Activated naive CD4-positive, alpha-beta T cell treated with anti-CD3 and anti-CD28 coated beads for 36 hours (primary cell): ENCODE measurements at regions not wholly inside any gene's neighbourhood (a gene's known extent, or its start where the extent isn't known, plus 50 kb on each side); places are given as distances from the start of the nearest gene placed in this dataset.

Source experiments
- CTCF ChIA-PET: fragments of 350-600 bp; sonication (Branson Sonifier 250); formaldehyde crosslinking; loops from one replicate; lab custom pipeline; 2021; ENCODE audit warnings: antibody characterized with exemption; lab: Charles Lee
- DNase-seq: peaks from one replicate; pipeline ENCODE4 v3.0.0-alpha.2; 2020
- H3K27ac Mint-ChIP-seq: one replicate; pipeline ENCODE4 v1.8.0; 2021; ENCODE audit warnings: mild to moderate bottlenecking, mixed read lengths
- H3K27me3 Mint-ChIP-seq: one replicate; pipeline ENCODE4 v1.8.0; 2021; ENCODE audit warnings: low read depth, mixed read lengths
- H3K36me3 Mint-ChIP-seq: one replicate; pipeline ENCODE4 v1.8.0; 2021; ENCODE audit warnings: low read depth, mixed read lengths
- H3K4me1 Mint-ChIP-seq: one replicate; pipeline ENCODE4 v1.8.0; 2021; ENCODE audit warnings: low read depth, mixed read lengths
- H3K4me3 Mint-ChIP-seq: one replicate; pipeline ENCODE4 v1.8.0; 2021; ENCODE audit warnings: mild to moderate bottlenecking, moderate library complexity, mixed read lengths
- H3K9me3 Mint-ChIP-seq: one replicate; pipeline ENCODE4 v1.8.0; 2021; ENCODE audit warnings: mixed read lengths
- intact Hi-C: fragments of 100-400 bp; cut with micrococcal nuclease; formaldehyde crosslinking; loops from one replicate; pipeline ENCODE4 v1.15.1; 2023

- H3K27me3 Mint-ChIP-seq: no peaks in the 10 kb centered on the region
- no peak overlapping the region for H3K27ac Mint-ChIP-seq
Measured at GRCh38 chr3:181066143-181067087, 76.9 kb upstream of the DNAJC19 start.

GRCh38 chr3:181056136-181056732, 66.7 kb upstream of the DNAJC19 start:
- CTCF ChIA-PET: no interaction called here
- intact Hi-C loops: no loop called here
- H3K9me3 Mint-ChIP-seq: no peaks in the 10 kb centered on the region
- no peak overlapping the region for H3K4me3 Mint-ChIP-seq
- no peak overlapping the region for H3K27ac Mint-ChIP-seq
- H3K36me3 Mint-ChIP-seq: no peaks in the 10 kb centered on the region
- H3K27me3 Mint-ChIP-seq: peaks cover 2% of the 10 kb centered on the region
- no peaks in the 10 kb centered on the region for H3K4me1 Mint-ChIP-seq
- DNase-seq: no peak

More at GRCh38 chr3:181066143-181067087, 76.9 kb upstream of the DNAJC19 start:
- DNase-seq: no peak
- H3K9me3 Mint-ChIP-seq: peaks cover 2% of the 10 kb centered on the region
- CTCF ChIA-PET: no interaction called here
- H3K36me3 Mint-ChIP-seq: peaks cover under 1% of the 10 kb centered on the region
- H3K4me1 Mint-ChIP-seq: no peaks in the 10 kb centered on the region
- no peak overlapping the region for H3K4me3 Mint-ChIP-seq
- intact Hi-C loops: no loop called here

- intact Hi-C loops: no loop called here
- H3K27me3 Mint-ChIP-seq: no peaks in the 10 kb centered on the region
- CTCF ChIA-PET: no interaction called here
- no peak overlapping the region for H3K4me3 Mint-ChIP-seq
- H3K9me3 Mint-ChIP-seq: no peaks in the 10 kb centered on the region
- DNase-seq: no peak
- no peak overlapping the region for H3K27ac Mint-ChIP-seq
- no peaks in the 10 kb centered on the region for H3K36me3 Mint-ChIP-seq
- H3K4me1 Mint-ChIP-seq: no peaks in the 10 kb centered on the region
Measured at GRCh38 chr3:181054538-181054937, 65.0 kb upstream of the DNAJC19 start.

GRCh38 chr3:181052256-181052655, 62.7 kb upstream of the DNAJC19 start:
- Mint-ChIP-seq H3K36me3 (no peaks in the 10 kb centered on the region), H3K9me3 (no peaks in the 10 kb centered on the region), H3K4me1 (no peaks in the 10 kb centered on the region), H3K27me3 (peaks cover 3% of the 10 kb centered on the region), H3K4me3 (no peak overlapping the region), H3K27ac (no peak overlapping the region)
- CTCF ChIA-PET: no interaction called here
- intact Hi-C loops: no loop called here
- no peak for DNase-seq

- intact Hi-C loops: no loop called here
- no peak overlapping the region for H3K27ac Mint-ChIP-seq
- no peaks in the 10 kb centered on the region for H3K4me1 Mint-ChIP-seq
- H3K9me3 Mint-ChIP-seq: no peaks in the 10 kb centered on the region
- no peak overlapping the region for H3K4me3 Mint-ChIP-seq
- CTCF ChIA-PET: no interaction called here
- H3K36me3 Mint-ChIP-seq: no peaks in the 10 kb centered on the region
- peaks cover 3% of the 10 kb centered on the region for H3K27me3 Mint-ChIP-seq
- DNase-seq: no peak
Measured at GRCh38 chr3:181050738-181051137, 61.2 kb upstream of the DNAJC19 start.

GRCh38 chr3:181040030-181040429, 50.5 kb upstream of the DNAJC19 start:
- Mint-ChIP-seq H3K4me1 (no peaks in the 10 kb centered on the region), H3K4me3 (no peak overlapping the region), H3K36me3 (peaks cover 7% of the 10 kb centered on the region), H3K27me3 (no peaks in the 10 kb centered on the region), H3K9me3 (peaks cover 15% of the 10 kb centered on the region), H3K27ac (no peak overlapping the region)
- no peak for DNase-seq
- CTCF ChIA-PET: no interaction called here
- intact Hi-C loops: no loop called here
